H1 (cell line): ENCODE measurements at regions not wholly inside any gene's neighbourhood (a gene's known extent, or its start where the extent isn't known, plus 50 kb on each side); places are given as distances from the start of the nearest gene placed in this dataset.

Experiments used
- CTCF ChIA-PET: fragments of 300-600 bp; sonication (Branson Sonifier 250); formaldehyde crosslinking; loops from one replicate; lab custom pipeline; 2021; ENCODE audit not compliant: partially characterized antibody; lab: Charles Lee
- POLR2A ChIA-PET: fragments of 300-600 bp; sonication (Branson Sonifier 250); formaldehyde crosslinking; loops from one replicate; lab custom pipeline; 2021; ENCODE audit warnings: inconsistent platforms; ENCODE audit not compliant: partially characterized antibody; lab: Charles Lee
- DNase-seq, 2 experiments: peaks; one replicate each; pipeline versions ENCODE4 v3.0.0 to v3.0.0-alpha.2; 2010 to 2022; ENCODE audit warnings: low spot score in 2 of 2, low read depth in 1 of 2, mixed read lengths in 1 of 2
- FAIRE-seq: peaks from 2 replicates; lab custom pipeline; 2011; peaks lifted over from hg19 to GRCh38; lab: Jason Lieb, UNC
- H2AFZ ChIP-seq: 2 replicates; pipeline ENCODE4 v1.8.1; 2012; ENCODE audit warnings: low read length, inconsistent platforms
- H2AK5ac ChIP-seq: 2 replicates; pipeline ENCODE4 v1.6.1; 2013; ENCODE audit warnings: low read depth, low read length
- H2BK120ac ChIP-seq: replicated peaks from 2 replicates; pipeline ENCODE3; 2013; ENCODE audit warnings: low read depth, low read length, inconsistent platforms
- H2BK12ac ChIP-seq: 2 replicates; pipeline ENCODE4 v1.6.1; 2013; ENCODE audit warnings: low read depth, low read length
- H2BK15ac ChIP-seq: 2 replicates; pipeline ENCODE4 v1.6.1; 2013; ENCODE audit warnings: low read length
- H2BK20ac ChIP-seq: 2 replicates; pipeline ENCODE4 v1.6.1; 2013; ENCODE audit warnings: low read length
- H2BK5ac ChIP-seq: 2 replicates; pipeline ENCODE4 v1.6.1; 2013; ENCODE audit warnings: low read depth, low read length
- H3K14ac ChIP-seq: 2 replicates; pipeline ENCODE4 v1.6.1; 2013; ENCODE audit warnings: inconsistent platforms; ENCODE audit not compliant: insufficient read length
- H3K18ac ChIP-seq: 2 replicates; pipeline ENCODE4 v1.6.1; 2013; ENCODE audit warnings: low read length; ENCODE audit errors: extremely low read depth
- H3K23ac ChIP-seq: 2 replicates; pipeline ENCODE4 v1.6.1; 2013; ENCODE audit warnings: inconsistent platforms; ENCODE audit not compliant: insufficient read length
- H3K23me2 ChIP-seq: 2 replicates; pipeline ENCODE4 v1.6.1; 2013; ENCODE audit warnings: low read depth, low read length
- H3K27ac ChIP-seq: 2 replicates; pipeline ENCODE4 v1.6.1; 2011; ENCODE audit warnings: low read depth, low read length, inconsistent platforms
- H3K27me3 ChIP-seq, 4 experiments: replicated peaks in 1 of 4; 1 replicate in 1 of 4; 2 replicates in 3 of 4; pipeline versions ENCODE4 v1.6.1 to v1.8.1; 2011 to 2013; ENCODE audit warnings: low read length in 3 of 4, mild to moderate bottlenecking in 3 of 4, inconsistent platforms in 2 of 4, mixed read lengths in 2 of 4, moderate library complexity in 1 of 4; ENCODE audit not compliant: control insufficient read depth in 3 of 4, insufficient read depth in 3 of 4; ENCODE audit errors: extremely low read depth in 1 of 4
- H3K36me3 ChIP-seq, 4 experiments: 2 replicates each; pipeline versions ENCODE4 v1.6.1 to v1.8.1; 2011 to 2013; ENCODE audit warnings: mild to moderate bottlenecking in 4 of 4, low read length in 3 of 4, moderate library complexity in 2 of 4, control low read depth in 1 of 4, inconsistent platforms in 1 of 4; ENCODE audit not compliant: insufficient read depth in 4 of 4, control insufficient read depth in 2 of 4
- H3K4ac ChIP-seq: replicated peaks from 2 replicates; pipeline ENCODE3; 2013; ENCODE audit warnings: low read length, low read depth, mixed read lengths, inconsistent platforms; ENCODE audit not compliant: insufficient read length
- H3K4me1 ChIP-seq, 4 experiments: replicated peaks in 1 of 4; 1 replicate in 1 of 4; 2 replicates in 3 of 4; pipeline versions ENCODE4 v1.6.1 to v1.8.1; 2011 to 2013; ENCODE audit warnings: low read length in 3 of 4, inconsistent platforms in 2 of 4, mixed read lengths in 1 of 4; ENCODE audit not compliant: insufficient read depth in 4 of 4, control insufficient read depth in 3 of 4
- H3K4me2 ChIP-seq, 2 experiments: 2 replicates each; pipeline versions ENCODE4 v1.6.1 to v1.8.1; 2011 to 2013; ENCODE audit warnings: low read depth in 2 of 2, low read length in 2 of 2, control low read depth in 1 of 2, inconsistent platforms in 1 of 2, mild to moderate bottlenecking in 1 of 2; ENCODE audit not compliant: insufficient read depth in 1 of 2
- H3K4me3 ChIP-seq, 4 experiments: fragments of 200-600, 300-600 bp in 1 of 4; sonication (generic), shearing (Covaris generic), sonication (Bioruptor Twin) in 1 of 4; 2 replicates each; pipeline versions ENCODE4 v1.5.1 to v1.8.1; 2011 to 2016; ENCODE audit warnings: low read length in 4 of 4, low read depth in 3 of 4, control low read depth in 2 of 4, inconsistent platforms in 2 of 4, mild to moderate bottlenecking in 2 of 4, mixed read lengths in 1 of 4, moderate library complexity in 1 of 4; ENCODE audit not compliant: insufficient read depth in 2 of 4; ENCODE audit errors: extremely low read depth in 1 of 4
- H3K56ac ChIP-seq: replicated peaks from 2 replicates; pipeline ENCODE3; 2013; ENCODE audit warnings: low read depth, mild to moderate bottlenecking, mixed read lengths, low read length, inconsistent platforms; ENCODE audit not compliant: insufficient read length
- H3K79me1 ChIP-seq: 2 replicates; pipeline ENCODE4 v1.6.1; 2013; ENCODE audit warnings: low read depth, low read length, control low read depth
- H3K79me2 ChIP-seq, 2 experiments: 2 replicates each; pipeline versions ENCODE4 v1.6.1 to v1.8.1; 2012 to 2013; ENCODE audit warnings: low read length in 2 of 2, mild to moderate bottlenecking in 2 of 2, inconsistent platforms in 1 of 2; ENCODE audit not compliant: insufficient read depth in 2 of 2, control insufficient read depth in 1 of 2
- H3K9ac ChIP-seq, 4 experiments: replicated peaks in 1 of 4; 1 replicate in 1 of 4; 2 replicates in 3 of 4; pipeline versions ENCODE4 v1.6.1 to v1.8.1; 2011 to 2013; ENCODE audit warnings: low read depth in 3 of 4, low read length in 3 of 4, control low read depth in 2 of 4, mild to moderate bottlenecking in 2 of 4, moderate library complexity in 2 of 4, inconsistent platforms in 1 of 4; ENCODE audit errors: extremely low read depth in 1 of 4
- H3K9me3 ChIP-seq, 2 experiments: 2 replicates each; pipeline versions ENCODE4 v1.6.1 to v1.8.1; 2012 to 2013; ENCODE audit warnings: mild to moderate bottlenecking in 2 of 2, moderate library complexity in 2 of 2, control low read depth in 1 of 2, inconsistent platforms in 1 of 2, low read depth in 1 of 2, low read length in 1 of 2, mixed read lengths in 1 of 2; ENCODE audit not compliant: insufficient read depth in 2 of 2
- H4K20me1 ChIP-seq, 2 experiments: replicated peaks in 1 of 2; 2 replicates each; pipeline versions ENCODE3 to v1.8.1; 2011 to 2013; ENCODE audit warnings: inconsistent platforms in 2 of 2, low read length in 2 of 2, mild to moderate bottlenecking in 1 of 2; ENCODE audit not compliant: insufficient read depth in 2 of 2, control insufficient read depth in 1 of 2
- H4K5ac ChIP-seq: 2 replicates; pipeline ENCODE4 v1.6.1; 2013; ENCODE audit warnings: low read length, low read depth, mixed read lengths, inconsistent platforms; ENCODE audit not compliant: insufficient read length
- H4K8ac ChIP-seq: 2 replicates; pipeline ENCODE4 v1.8.0; 2013; ENCODE audit warnings: mild to moderate bottlenecking, moderate library complexity, low read length, inconsistent platforms; ENCODE audit not compliant: insufficient read depth; ENCODE audit errors: extremely low read depth
- H4K91ac ChIP-seq: replicated peaks from 2 replicates; pipeline ENCODE3; 2013; ENCODE audit warnings: low read length, mixed read lengths, inconsistent platforms; ENCODE audit not compliant: insufficient read length
- CBX8 ChIP-seq: fragments of 300-800, 300-1000 bp; sonication (generic); IDR thresholded peaks from 2 replicates; pipeline ENCODE4 v1.7.1; 2016; ENCODE audit warnings: low read depth, low read length, borderline replicate concordance
- WGBS, 2 experiments: shearing (Covaris generic) in 1 of 2; methylation state at CpG; one replicate each; pipeline versions ENCODE4 v1.1.6 to v1.1.7; 2013 to 2015; ENCODE audit warnings: low lambda C conversion rate in 2 of 2, mixed read lengths in 2 of 2, inconsistent platforms in 1 of 2, low coverage in 1 of 2, missing lambda C conversion rate in 1 of 2; ENCODE audit not compliant: insufficient replicate concordance in 2 of 2, insufficient coverage in 1 of 2, insufficient read length in 1 of 2; ENCODE audit errors: extremely low coverage in 1 of 2, missing lambda C conversion rate in 1 of 2; 5-methylcytosine and 5-hydroxymethylcytosine counted together

DNA sequence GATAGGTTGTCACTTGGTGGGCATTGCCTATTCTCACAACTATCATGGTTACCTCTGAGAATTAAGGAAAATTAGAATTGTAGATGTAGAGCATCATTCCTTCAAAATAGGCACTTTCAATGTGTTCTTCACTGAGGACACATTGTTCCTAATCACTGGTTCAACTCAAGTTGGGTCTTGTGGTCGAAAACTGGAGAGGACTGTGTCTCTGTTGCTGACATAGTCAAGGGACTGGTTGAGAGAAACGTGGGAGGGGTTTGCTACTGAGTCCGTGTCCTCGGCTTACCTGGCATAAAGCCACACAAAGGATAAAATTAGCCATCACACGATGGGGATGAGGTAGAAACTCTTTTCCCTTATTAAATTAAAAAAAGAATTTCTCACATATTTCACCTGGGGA lies 205.9 kb upstream of the CD180 start:
- CTCF ChIA-PET: no interaction called here

More for the DNA sequence above, 205.9 kb upstream of the CD180 start:
- Histone ChIP-seq H3K79me1 (no peaks in the 10 kb centered on the region), H4K20me1 (no peaks in the 10 kb centered on the region), H2BK15ac (0 out of 2 replicates have a peak overlapping the region, but pooled peaks have one; percentile 37), H3K27ac (no peak overlapping the region), H3K36me3 (no peaks in the 10 kb centered on the region), H2BK5ac (no peak overlapping the region), H4K8ac (no peak overlapping the region), H3K4me2 (no peak overlapping the region), H2AFZ (no peak overlapping the region), H2BK20ac (no peak overlapping the region), H3K9ac (no peak overlapping the region), H3K23me2 (no peaks in the 10 kb centered on the region), H4K5ac (no peak overlapping the region), H3K14ac (no peak overlapping the region), H3K79me2 (no peaks in the 10 kb centered on the region), H3K4ac (no peak overlapping the region), H3K56ac (no peak overlapping the region), H3K4me3 (no peak overlapping the region), H2BK12ac (no peak overlapping the region), H3K9me3 (no peaks in the 10 kb centered on the region), H3K27me3 (no peaks in the 10 kb centered on the region), H3K18ac (no peak overlapping the region), H4K91ac (no peak overlapping the region), H3K4me1 (no peaks in the 10 kb centered on the region), H2AK5ac (no peak overlapping the region), H2BK120ac (no peak overlapping the region), H3K23ac (no peak overlapping the region)
- no peak for TF ChIP-seq CBX8
- 93% methylated on average over 5 of the region's 5 CpGs; no CpG with 5 or more reads in 1 of the 2 experiments for WGBS, 2 experiments
- POLR2A ChIA-PET: no interaction called here
- DNase-seq (no peak), FAIRE-seq (no peak)
